MM.1S (cell line): ENCODE measurements at regions not wholly inside any gene's neighbourhood (a gene's known extent, or its start where the extent isn't known, plus 50 kb on each side); places are given as distances from the start of the nearest gene placed in this dataset.

Experiments used
- DNase-seq: peaks from one replicate; pipeline ENCODE4 v3.0.0-alpha.2; 2015
- H2AFZ ChIP-seq: fragments of 300-600 bp; sonication (generic); 2 replicates; pipeline ENCODE4 v1.6.0; 2016; ENCODE audit warnings: antibody characterized with exemption, low read length
- H3F3A ChIP-seq: fragments of 300-600 bp; sonication (generic); 2 replicates; pipeline ENCODE4 v1.6.1; 2016; ENCODE audit warnings: mild to moderate bottlenecking, antibody characterized with exemption, low read length, moderate library complexity, mixed read lengths; ENCODE audit not compliant: insufficient read depth
- H3K27ac ChIP-seq: fragments of 300-600 bp; sonication (generic); 2 replicates; pipeline ENCODE4 v1.5.1; 2016; ENCODE audit warnings: mild to moderate bottlenecking, low read length
- H3K27me3 ChIP-seq: fragments of 300-600 bp; sonication (generic); replicated peaks from 2 replicates; pipeline ENCODE4 v1.6.0; 2016; ENCODE audit warnings: low read length; ENCODE audit not compliant: insufficient read depth
- H3K36me3 ChIP-seq: fragments of 300-600 bp; sonication (generic); replicated peaks from 2 replicates; pipeline ENCODE4 v1.6.1; 2016; ENCODE audit warnings: mild to moderate bottlenecking, low read length, mixed read lengths; ENCODE audit not compliant: insufficient read depth
- H3K4me1 ChIP-seq: fragments of 300-600 bp; sonication (generic); 2 replicates; pipeline ENCODE4 v1.6.1; 2016; ENCODE audit warnings: low read length, mixed read lengths
- H3K4me2 ChIP-seq: fragments of 300-600 bp; sonication (generic); 2 replicates; pipeline ENCODE4 v1.6.0; 2016; ENCODE audit warnings: low read depth, low read length
- H3K4me3 ChIP-seq: fragments of 300-600 bp; sonication (generic); 2 replicates; pipeline ENCODE4 v1.5.1; 2016; ENCODE audit warnings: low read length, mixed read lengths
- H3K79me2 ChIP-seq: fragments of 300-600 bp; sonication (generic); 2 replicates; pipeline ENCODE4 v1.6.1; 2016; ENCODE audit warnings: mixed run types, low read length, mixed read lengths
- H3K9ac ChIP-seq: fragments of 300-600 bp; sonication (generic); 2 replicates; pipeline ENCODE4 v1.6.1; 2016; ENCODE audit warnings: low read length, mixed read lengths
- H3K9me2 ChIP-seq: fragments of 300-600 bp; sonication (generic); replicated peaks from 2 replicates; pipeline ENCODE4 v1.6.1; 2016; ENCODE audit warnings: mild to moderate bottlenecking, low read length, mixed read lengths; ENCODE audit not compliant: insufficient read depth
- H3K9me3 ChIP-seq: fragments of 300-600 bp; sonication (generic); replicated peaks from 2 replicates; pipeline ENCODE4 v1.6.1; 2016; ENCODE audit warnings: mild to moderate bottlenecking, low read length, mixed read lengths; ENCODE audit not compliant: insufficient read depth
- H4K20me1 ChIP-seq: fragments of 300-600 bp; sonication (generic); 2 replicates; pipeline ENCODE4 v1.6.1; 2016; ENCODE audit warnings: mild to moderate bottlenecking, low read length, moderate library complexity, mixed read lengths; ENCODE audit not compliant: insufficient read depth
- CTCF ChIP-seq: fragments of 300-600 bp; sonication (generic); IDR thresholded peaks from 2 replicates; pipeline ENCODE4 v1.5.1; 2016; ENCODE audit warnings: antibody characterized with exemption, low read length, mixed read lengths
- EZH2 ChIP-seq: fragments of 300-600 bp; sonication (generic); optimal IDR thresholded peaks from 2 replicates; pipeline ENCODE3; 2017; ENCODE audit warnings: low read depth, mild to moderate bottlenecking, antibody characterized with exemption, low read length, mixed read lengths
- EZH2phosphoT487 ChIP-seq: fragments of 300-600 bp; sonication (generic); IDR thresholded peaks from 2 replicates; pipeline ENCODE4 v1.6.1; 2018; ENCODE audit warnings: antibody characterized with exemption, low read length

- Histone ChIP-seq H3F3A (no peaks in the 10 kb centered on the region), H3K9me2 (no peaks in the 10 kb centered on the region), H3K4me2 (no peak overlapping the region), H3K27me3 (no peaks in the 10 kb centered on the region), H3K4me1 (no peaks in the 10 kb centered on the region), H3K9me3 (no peaks in the 10 kb centered on the region), H3K4me3 (no peak overlapping the region), H2AFZ (no peak overlapping the region), H3K36me3 (no peaks in the 10 kb centered on the region), H3K27ac (no peak overlapping the region), H3K9ac (no peak overlapping the region), H4K20me1 (no peaks in the 10 kb centered on the region), H3K79me2 (no peaks in the 10 kb centered on the region)
- DNase-seq, result no peak
- TF ChIP-seq EZH2phosphoT487, result no peak
- TF ChIP-seq CTCF, result no peak
- TF ChIP-seq EZH2, result no peak
These were observed 184.5 kb upstream of the SERP2 start for GRCh38 chr13:44189085-44189484.

DNA sequence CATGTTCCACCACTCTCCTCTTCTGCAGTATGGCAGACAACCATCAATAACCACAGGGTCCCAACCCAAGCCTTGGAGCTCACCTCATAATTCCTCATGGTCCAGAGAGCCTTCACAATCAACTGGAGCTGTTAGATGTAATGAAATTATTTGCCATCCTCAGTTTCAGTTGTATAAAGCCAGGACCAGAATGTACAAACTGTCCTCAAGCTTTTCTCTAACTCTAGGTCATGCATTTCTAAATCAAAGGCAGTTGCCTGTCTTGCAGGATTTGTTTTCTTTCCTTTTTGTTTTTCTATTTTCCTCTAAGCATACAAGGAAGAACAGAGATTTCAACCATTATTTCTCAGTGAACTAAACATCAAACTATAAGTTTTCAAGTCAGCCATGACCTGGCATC is 182.5 kb upstream of the SERP2 start:
- no peaks in the 10 kb centered on the region for H3K4me1 ChIP-seq
- H3K4me2 ChIP-seq, result no peak overlapping the region
- no peak overlapping the region for H3K9ac ChIP-seq

DNA sequence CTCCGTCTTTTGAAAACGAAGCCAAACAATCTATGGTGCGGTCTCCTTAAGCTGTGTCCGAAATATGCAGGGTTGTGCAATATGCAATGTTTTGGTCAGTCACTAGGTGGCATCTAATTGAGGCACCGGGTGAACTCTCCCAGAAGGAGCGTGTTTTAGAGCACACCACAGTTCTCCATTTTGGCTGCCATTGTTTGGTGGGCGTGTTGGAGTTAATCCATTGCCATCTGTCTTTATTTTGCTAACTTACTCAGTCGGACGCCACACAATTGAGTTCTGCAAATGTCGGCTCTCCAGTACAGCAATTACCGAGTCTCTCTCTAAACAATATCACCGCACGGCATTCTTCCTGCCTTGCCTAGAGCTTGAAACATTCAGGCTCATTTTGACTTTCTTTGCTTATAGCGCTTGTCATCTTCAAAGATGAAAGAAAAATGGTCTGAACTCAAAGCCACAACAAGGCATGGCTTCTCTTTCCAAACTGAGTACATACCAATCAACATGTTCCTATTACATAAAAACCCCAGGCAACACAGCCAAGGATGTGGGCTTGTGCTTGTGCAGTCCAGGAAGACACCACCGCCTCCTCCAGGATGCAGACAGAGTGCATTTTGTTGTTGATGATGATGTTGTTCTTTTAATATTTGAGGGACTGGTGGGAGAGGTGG is 182.0 kb upstream of the SERP2 start:
- H3K4me1 ChIP-seq, result no peaks in the 10 kb centered on the region
- no peak overlapping the region for H3K4me2 ChIP-seq
- H3K36me3 ChIP-seq, result no peaks in the 10 kb centered on the region
- H3K79me2 ChIP-seq, result no peaks in the 10 kb centered on the region
- H3F3A ChIP-seq, result no peaks in the 10 kb centered on the region
- no peak overlapping the region for H3K27ac ChIP-seq
- H3K9me2 ChIP-seq, result no peaks in the 10 kb centered on the region
- DNase-seq, result no peak
- no peak overlapping the region for H2AFZ ChIP-seq
- no peaks in the 10 kb centered on the region for H3K9me3 ChIP-seq
- H4K20me1 ChIP-seq, result no peaks in the 10 kb centered on the region
- no peaks in the 10 kb centered on the region for H3K27me3 ChIP-seq
- TF ChIP-seq CTCF (peak; percentile 37), EZH2phosphoT487 (no peak)
- H3K4me3 ChIP-seq, result no peak overlapping the region
- H3K9ac ChIP-seq, result no peak overlapping the region

More for the DNA sequence above, 182.5 kb upstream of the SERP2 start:
- Histone ChIP-seq H3F3A (no peaks in the 10 kb centered on the region), H3K79me2 (no peaks in the 10 kb centered on the region), H3K9me2 (no peaks in the 10 kb centered on the region), H3K36me3 (no peaks in the 10 kb centered on the region), H3K4me3 (no peak overlapping the region), H3K27me3 (no peaks in the 10 kb centered on the region), H3K9me3 (no peaks in the 10 kb centered on the region), H3K27ac (no peak overlapping the region), H4K20me1 (no peaks in the 10 kb centered on the region), H2AFZ (no peak overlapping the region)
- DNase-seq, result no peak
- TF ChIP-seq EZH2, result no peak
- TF ChIP-seq CTCF, result no peak
- no peak for TF ChIP-seq EZH2phosphoT487
